Hepatocyte (in vitro differentiated cells): ENCODE measurements at regions not wholly inside any gene's neighbourhood (a gene's known extent, or its start where the extent isn't known, plus 50 kb on each side); places are given as distances from the start of the nearest gene placed in this dataset.

Experiments used
- EZH2 ChIP-seq: fragments of 200-600 bp; sonication (generic); IDR thresholded peaks from 2 replicates; pipeline ENCODE4 v1.6.1; 2016; ENCODE audit warnings: antibody characterized with exemption, mild to moderate bottlenecking, borderline replicate concordance
- EZH2phosphoT487 ChIP-seq: fragments of 200-600 bp; sonication (generic); IDR thresholded peaks from one replicate; pipeline ENCODE4 v1.6.1; 2018; ENCODE audit warnings: antibody characterized with exemption, mild to moderate bottlenecking, low read depth, moderate library complexity; ENCODE audit not compliant: unreplicated experiment, severe bottlenecking
- TF ChIP-seq, protein P1 (sequence below): fragments of 200-600 bp; sonication (generic); IDR thresholded peaks from 2 replicates; pipeline ENCODE4 v1.5.1; 2016; ENCODE audit warnings: antibody characterized with exemption, mild to moderate bottlenecking; ENCODE audit not compliant: poor library complexity

DNA sequence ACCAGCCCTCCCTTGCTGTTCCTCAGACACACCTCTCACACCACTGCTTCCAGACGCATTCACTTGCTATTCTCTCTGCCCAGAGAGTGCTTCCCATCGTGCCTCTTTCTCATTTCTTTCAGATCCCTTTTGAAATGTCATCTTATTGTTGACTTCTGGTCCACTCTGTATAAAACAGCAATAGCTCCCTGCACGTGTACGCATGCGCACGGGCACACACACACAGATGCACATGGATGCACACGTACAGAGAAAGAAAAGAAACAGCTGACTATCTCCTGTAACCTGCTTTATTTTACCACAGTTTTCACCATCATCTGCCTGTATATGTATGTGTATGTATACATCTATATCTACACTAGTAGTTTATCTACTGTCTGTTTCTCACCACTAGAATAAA lies 285.9 kb upstream of the NR5A2 start:
- TF ChIP-seq, protein P1, sequence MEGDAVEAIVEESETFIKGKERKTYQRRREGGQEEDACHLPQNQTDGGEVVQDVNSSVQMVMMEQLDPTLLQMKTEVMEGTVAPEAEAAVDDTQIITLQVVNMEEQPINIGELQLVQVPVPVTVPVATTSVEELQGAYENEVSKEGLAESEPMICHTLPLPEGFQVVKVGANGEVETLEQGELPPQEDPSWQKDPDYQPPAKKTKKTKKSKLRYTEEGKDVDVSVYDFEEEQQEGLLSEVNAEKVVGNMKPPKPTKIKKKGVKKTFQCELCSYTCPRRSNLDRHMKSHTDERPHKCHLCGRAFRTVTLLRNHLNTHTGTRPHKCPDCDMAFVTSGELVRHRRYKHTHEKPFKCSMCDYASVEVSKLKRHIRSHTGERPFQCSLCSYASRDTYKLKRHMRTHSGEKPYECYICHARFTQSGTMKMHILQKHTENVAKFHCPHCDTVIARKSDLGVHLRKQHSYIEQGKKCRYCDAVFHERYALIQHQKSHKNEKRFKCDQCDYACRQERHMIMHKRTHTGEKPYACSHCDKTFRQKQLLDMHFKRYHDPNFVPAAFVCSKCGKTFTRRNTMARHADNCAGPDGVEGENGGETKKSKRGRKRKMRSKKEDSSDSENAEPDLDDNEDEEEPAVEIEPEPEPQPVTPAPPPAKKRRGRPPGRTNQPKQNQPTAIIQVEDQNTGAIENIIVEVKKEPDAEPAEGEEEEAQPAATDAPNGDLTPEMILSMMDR: no peak
- TF ChIP-seq EZH2 (no peak), EZH2phosphoT487 (no peak)
